Cerebellar cortex (tissue), 1 donor: ENCODE measurements at regions not wholly inside any gene's neighbourhood (a gene's known extent, or its start where the extent isn't known, plus 50 kb on each side); places are given as distances from the start of the nearest gene placed in this dataset.

Experiments
- DNase-seq: peaks from one replicate; pipeline ENCODE4 v3.0.0-alpha.2; 2015; ENCODE audit warnings: low spot score

DNA sequence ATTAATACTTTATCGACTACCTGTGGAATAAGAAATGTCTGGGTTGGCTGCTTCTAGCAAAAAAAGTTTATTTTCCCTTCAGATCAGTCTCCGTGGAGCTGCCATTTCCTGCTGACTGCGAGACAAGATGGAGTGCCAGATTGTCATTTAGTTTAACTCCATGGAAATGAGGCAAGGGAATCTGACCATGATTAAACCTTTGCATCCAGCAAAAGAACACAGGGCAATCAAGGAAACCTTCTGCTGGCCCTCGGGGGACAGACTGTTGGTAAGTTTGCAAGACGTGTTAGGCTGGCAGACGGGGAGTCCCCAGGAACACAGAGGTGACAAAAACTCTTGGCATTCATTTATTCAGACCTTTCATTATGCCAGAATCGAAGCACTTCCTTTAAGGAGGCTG, 52.2 kb upstream of the SPACA1 start:
- DNase-seq, result peak; percentile 24

DNA sequence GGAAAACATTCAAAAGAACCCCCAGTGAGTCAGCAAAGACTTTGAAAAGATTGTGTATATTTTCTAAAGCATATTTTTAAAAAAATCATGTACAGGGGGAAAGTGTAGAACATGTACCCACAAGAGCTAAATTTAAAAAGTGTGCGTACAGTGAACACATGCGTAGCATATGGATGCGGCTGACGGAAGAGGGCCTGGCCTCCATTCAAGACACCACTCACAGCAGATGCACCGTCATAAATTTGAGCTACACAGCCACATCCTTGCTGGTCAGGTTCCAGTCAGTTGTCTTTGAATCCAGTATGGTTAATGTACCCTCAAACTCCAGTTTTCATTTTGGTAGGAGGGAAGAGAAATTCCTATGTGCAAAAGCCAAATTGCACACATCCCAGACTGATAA, 54.3 kb upstream of the SPACA1 start:
- DNase-seq, result peak; percentile 32

DNA sequence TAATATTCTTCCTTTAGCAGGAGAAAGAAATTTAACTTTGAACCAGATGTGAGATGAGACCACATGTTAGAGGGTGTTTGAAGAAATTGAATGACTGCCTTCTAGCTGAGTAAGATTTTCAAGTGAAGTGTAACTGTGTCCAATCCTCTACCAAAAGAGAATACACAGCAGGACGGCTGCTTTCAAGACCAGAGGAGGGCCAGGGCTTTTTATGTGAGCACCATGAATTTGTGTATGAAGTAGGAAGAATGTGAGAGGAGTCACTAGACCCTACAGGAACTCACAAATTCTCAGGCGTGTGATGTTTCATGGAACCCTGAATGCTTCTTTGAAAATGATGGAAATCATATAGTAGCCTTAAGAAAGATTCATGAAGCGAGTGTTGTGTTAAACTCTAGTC, 56.8 kb upstream of the SPACA1 start:
- DNase-seq, result no peak

DNA sequence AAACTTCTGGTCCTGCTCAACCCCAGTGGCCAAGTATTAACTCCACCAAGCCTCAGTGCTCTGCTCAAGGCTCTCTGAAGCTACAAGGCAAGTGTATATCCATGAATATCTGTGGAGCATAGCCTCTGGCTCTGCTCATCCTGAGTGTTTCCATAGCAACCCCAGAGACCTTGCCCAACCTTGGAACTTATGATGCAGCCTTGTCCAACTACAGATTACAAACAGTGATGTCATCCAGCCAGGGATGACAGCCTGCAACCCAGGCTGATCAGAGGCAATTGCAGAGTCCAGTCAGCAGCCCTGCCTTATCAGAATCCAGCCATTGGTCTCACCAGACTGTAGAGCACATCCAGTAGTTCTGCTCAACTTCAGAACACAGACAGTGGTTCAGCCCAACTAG, 65.5 kb upstream of the SPACA1 start:
- DNase-seq, result no peak

DNA sequence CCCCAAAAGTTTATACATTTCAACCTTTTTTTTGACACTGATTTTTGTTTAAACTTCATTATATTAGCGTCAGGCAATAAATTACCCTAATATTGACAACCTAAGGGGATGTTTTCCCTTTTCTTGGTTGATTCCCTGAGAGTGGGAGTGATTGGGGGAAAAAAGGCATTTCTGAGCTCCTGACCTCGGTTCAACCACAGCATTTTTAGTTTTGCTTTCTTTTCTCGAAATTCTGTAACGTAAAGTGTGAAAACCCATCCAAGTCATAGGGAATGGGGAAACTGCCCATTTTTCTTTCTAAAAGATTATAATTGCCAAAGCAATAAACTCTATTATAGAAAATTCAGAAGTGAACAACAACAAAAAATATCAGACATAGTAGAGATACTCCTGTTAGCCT, 67.9 kb upstream of the SPACA1 start:
- no peak for DNase-seq

DNA sequence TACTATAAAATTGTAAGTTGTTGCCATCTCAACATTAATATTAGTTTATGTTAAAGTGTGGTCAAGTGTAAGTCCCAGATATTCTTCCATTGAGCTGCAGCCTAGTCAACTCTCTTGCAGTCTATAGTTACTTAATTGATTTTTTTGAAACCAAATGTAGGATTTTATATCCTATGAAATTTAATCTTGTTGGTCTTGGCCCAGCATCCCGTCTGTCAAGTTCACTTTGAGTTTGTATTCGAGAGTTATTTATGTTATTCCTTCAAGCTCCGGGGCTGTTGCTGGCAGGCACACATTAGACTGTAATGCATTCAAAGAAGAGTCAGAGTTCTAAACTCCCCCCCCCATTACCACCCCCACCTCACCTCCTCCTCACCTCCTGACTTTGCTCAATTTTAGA, 71.0 kb upstream of the SPACA1 start:
- no peak for DNase-seq

DNA sequence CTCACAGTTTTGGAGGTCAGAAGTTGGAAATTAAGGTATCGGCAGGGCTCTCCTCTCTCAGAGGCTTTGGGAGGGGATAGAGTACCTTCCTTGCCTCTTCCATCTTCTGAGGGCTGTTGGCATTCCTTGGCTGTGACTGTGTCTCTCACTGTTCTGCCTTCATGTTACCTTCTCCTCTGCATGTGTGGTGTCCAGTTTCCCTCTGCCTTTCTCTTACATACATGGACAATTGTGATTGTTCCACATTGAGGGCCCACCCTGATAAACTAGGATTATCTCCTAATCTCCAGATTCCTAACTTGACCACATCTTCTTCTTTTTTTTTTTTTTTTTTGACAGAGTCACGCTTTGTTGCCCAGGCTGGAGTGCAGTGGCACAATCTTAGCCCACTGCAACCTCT, 72.1 kb upstream of the SPACA1 start:
- no peak for DNase-seq

DNA sequence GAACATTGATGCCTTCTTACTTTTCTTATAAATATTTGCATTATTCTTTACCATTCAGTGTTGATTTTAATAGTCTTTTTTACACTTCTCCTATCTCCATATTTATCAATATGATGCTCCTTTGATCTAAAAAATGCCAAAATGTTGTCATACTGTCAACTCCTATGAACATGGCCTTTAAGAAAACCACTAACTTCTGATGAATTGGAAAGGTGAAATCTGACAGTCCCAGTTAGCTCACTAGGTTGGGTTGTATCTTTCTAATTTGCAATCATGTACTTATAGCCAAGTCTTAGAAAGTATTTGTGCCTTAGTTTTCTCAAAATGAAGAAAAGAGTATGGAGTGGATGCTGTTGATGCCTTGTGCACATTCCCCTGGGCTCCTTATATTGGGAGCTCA, 75.4 kb upstream of the SPACA1 start:
- DNase-seq, result no peak

DNA sequence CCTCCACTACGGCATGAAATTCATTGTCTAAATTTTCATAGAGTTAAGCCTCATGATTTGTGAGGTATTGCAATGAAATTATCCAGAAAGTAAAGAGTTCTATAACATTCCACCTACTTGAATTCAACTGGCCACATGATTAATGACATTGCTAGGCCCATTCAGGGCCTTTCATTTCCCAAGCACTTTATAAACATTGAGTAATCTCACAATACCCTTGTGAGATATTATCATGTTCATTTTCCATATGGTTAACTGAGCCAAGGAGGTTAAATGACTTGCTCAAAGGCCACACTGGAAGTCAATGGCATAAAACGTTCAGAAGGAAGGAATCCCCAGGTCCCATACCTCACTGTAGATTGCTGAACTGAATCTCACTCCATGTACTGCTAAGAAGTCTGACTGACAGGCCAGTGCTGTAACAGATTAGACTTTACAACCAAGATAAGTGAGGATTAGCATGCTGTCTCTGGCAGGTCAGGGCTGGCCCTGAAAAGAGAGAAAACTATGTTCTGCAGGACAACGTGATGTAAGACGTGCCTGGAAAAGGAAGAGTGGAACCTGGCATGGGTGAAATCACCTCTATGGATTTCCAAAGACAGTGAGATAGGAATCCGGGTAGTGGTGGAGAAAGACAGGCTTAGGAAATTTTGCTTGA, 75.9 kb upstream of the SPACA1 start:
- no peak for DNase-seq

DNA sequence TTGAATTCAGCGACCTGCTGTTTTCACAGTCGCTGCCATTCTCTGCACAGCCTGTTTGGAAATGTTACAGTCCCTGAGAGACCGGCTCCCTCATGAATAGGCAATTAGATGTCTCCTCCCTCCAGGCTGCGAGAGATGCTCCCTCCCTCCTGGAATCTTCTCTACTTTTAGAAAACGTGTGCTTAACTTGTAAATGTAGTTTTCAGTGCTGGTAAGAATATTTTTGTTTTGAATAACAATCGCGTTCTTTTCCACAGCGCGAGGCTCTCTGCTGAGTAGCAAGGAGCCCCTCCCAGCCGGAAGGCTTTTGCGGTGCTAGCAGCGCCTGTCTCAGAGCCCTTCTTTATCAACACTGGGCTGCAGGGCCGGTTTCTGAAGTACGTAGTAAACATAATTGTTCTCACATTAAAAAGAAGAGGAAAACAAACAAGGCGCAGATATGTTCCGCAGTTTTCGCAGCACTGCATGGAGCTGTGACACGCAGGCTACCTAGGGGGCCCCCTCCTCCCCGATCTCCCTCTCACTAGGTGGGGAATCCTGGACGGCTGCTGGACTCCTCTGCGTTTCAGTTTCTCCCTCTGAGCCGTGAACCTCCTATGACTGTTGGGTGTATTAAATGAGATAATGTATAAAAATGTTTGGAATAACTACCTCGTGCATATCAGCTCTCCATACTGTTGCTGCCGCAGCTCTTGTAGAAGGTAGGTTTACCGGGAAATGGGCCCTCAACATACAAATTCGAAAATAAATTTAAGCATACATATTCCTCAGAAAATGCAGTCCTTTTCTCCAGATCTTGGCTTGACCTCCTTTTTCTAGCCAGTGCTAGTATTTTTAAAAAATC, 79.0 kb upstream of the SPACA1 start:
- peak; percentile 47 for DNase-seq

DNA sequence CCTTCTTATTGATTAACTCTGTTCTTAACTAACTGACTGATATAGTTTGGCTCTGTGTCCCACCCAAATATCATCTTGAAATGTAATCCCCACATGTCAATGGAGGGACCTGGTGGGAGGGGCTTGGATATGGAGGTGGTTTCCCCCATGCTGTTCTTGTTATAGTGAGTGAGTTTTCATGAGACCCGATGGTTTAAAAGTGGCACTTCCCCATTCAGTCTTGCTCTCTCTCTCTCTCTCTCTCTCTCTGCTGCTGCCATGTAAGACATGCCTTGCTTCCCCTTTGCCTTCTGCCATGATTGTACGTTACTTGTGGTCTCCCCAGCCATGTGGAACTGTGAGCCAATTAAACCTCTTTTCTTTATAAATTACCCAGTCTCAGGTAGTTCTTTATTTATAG, 81.8 kb upstream of the SPACA1 start:
- no peak for DNase-seq

DNA sequence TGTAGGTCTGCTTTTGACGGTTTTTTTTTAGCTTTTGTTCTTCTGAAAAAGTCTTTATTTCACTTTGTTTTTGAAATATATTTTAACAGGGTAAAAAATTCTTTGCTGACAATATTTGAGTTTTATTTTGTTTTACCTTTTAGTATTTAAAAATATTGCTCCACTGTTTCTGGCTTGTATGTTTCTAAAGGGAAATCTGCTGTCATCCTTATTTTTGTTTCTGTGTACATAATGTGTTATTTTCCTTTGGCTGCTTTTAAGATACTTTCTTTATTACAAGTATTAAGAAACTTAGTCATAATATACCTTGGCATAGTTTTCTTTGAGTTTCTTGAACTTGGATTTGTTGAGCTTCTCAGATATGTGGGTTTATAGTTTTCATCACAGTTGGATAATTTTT, 88.6 kb upstream of the SPACA1 start:
- DNase-seq, result no peak

DNA sequence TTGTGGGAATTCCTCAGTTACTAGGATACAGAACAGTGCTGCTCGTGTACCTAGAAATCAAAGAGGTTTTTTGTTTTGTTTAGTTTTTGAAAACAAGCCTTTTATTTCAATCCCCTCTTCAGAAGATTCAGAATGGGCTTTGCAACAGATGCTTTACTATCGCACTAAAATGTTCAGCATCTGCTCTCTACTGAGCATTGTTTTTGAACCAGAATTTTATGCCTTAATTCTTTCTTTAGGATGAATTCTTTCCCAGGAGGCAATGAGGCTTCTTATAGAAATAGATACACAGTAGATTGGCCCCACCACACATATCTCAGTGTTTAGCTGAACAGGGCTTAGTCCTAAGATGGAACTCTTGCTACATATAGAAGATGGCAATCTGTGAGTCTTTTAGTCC, 95.9 kb upstream of the SPACA1 start:
- no peak for DNase-seq

DNA sequence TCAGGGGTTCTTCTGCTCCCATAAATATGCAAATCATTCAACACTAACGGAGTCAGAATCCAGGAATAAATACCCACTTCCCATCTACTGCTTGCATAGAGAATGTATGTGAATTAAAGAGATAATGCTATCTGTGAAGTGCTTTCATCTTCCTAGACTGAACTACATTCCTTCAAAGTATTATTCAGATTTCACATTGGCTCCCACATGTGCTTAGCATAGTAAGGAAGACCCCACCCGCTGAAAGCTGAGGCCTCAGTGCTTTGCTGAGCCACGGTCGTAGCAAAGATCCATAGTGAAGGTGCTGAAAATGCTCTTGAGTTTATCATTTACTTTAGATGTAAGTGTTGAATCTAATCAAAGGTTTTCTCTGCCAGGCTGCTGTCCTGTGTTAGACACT, 97.0 kb upstream of the SPACA1 start:
- no peak for DNase-seq

DNA sequence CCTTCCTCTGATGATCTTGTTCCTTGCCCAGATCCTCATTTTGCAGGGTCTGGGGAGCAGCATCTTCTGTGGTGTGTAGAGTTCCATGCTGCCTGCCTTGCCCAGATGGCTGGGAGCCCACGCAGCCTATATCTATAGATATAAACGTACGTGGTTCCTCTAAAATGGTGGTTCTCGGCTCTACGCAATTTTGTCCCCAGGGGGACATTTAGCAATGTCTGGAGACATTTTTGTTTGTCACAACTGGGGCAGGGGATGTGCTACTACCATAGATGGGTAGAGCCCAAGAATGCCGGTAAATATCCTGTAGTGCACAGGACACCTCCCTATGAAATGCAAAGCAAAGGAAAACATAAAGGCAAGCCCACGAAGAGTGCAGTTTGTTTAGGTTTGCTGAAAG, 98.4 kb upstream of the SPACA1 start:
- no peak for DNase-seq

DNA sequence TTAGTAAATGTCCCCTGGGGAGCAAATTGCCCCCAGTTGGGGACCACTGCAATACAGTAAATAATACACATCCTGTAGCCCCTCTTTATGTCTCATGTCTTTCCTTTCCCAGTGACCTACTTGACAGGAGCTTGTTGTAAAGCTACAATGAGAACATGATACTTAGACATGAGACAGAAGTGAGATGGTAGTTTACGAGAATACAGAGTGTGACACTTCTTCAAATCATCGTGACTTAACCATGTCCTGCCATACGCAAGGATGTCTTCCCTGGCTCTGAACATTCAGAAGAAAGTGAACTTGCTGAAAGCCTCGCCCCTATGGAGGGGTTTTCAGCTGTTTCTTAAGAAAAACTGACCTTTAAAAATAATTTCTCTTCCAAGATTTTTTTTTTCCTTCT, 101.0 kb upstream of the SPACA1 start:
- no peak for DNase-seq

DNA sequence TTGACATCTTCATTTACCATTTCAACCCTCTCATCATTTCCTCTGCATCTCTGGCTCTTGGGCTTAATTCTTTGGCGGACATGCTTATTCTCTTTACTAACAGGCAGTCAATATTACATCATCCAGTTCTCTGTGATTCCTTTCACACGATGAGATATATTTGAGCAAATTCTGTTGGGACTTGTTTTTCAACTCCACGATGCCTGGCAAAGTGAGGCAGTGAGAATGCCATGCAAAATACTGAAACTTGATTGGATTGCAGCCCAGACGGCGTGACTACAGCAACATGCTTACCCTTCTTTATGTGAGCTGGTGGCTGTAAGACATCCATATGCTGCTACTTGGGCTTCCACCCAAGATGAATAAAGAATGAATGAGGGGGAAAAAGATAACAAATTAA, 101.7 kb upstream of the SPACA1 start:
- DNase-seq, result no peak

DNA sequence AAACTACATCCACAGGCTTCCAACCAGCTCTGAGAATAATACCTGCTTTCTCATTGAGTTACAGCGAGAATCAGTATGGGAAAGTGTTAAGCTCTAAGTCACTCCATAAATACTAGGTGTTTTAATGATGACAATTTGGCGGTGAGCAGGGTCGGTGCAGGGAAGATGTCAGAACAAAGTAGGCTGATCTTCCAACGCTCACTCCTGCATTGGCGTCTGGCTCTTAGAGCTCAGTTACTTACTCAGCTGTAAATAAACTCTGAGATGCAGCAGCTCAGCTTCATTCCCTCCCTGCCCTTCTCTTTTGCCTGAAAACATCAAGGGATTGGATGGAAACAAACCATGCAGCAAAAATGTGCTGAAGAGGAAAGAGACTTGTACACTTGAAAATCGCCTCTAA, 102.5 kb upstream of the SPACA1 start:
- peak; percentile 39 for DNase-seq

DNA sequence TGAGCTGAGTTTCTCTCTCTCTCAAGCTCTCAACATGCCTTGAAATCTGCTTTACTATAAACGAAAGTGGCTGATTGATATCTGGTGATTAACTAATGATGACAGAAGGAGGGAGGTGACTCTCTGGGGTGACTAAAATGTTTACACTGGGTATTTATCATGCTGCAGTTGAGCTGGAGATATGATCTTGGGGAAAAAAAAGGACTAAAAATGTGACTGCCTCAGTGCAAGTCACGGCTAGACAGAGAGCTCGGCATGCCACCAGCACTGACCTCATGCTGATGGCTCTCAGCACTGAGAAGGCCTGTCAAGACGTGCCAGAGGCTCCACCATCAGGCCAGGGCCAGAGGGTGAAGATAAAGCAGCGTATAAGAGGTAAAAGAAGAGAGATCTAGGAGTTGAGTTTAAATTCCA, 103.1 kb upstream of the SPACA1 start:
- DNase-seq, result peak; percentile 61

DNA sequence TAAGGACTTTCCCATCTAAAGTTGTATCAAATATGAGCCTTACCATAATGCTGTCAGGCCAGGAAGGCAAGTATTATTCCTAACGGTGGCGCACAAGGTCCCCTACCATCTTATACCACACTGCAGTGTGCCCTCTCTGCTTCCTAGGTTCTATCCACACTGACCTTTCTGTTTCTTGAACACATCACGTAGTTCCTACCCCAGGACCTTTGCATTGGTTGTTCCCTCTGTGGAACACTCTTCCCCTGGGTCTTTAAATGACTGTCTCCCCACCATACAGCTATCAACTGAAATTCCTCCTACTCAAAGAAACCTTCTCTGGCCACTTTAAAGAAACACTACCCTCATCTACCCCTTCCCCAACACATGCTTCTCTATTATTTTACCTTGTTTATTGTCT, 104.5 kb upstream of the SPACA1 start:
- DNase-seq, result no peak

DNA sequence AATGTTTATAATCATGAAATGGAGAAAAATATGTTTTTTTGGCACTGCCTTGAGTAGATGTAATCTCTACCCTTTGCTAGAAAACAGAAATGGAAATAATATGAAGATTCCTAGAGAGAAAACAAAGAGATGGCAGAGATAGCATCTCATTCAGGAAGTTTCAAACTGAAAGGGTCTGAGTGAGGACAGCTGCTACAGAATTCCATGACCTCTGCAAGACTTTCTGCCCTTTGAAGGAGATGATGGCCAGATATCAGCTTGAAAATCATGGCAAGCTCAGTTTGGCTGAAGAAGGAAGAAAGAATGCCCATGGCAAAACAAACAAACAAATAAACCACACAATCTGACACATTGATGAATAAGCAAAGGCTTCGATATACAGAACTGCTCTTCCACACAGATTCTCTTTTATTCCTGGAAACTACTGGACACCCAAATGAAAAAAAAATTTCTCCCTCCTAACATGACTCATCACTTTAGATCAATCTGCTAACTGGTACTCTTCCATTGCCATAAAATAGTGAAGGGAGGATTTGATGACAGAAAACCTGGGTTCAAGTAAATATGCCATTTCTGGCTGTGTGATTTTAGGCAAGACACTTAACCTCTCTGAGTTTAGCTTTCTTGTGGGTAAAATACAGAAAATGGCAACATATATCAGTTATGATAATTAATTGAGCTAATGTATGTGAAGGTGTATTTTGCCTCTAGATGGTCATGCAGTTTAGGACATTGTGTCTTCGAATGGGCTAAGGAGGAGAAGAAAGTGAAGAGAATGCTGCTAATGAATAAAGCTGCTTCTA, 105.9 kb upstream of the SPACA1 start:
- no peak for DNase-seq

DNA sequence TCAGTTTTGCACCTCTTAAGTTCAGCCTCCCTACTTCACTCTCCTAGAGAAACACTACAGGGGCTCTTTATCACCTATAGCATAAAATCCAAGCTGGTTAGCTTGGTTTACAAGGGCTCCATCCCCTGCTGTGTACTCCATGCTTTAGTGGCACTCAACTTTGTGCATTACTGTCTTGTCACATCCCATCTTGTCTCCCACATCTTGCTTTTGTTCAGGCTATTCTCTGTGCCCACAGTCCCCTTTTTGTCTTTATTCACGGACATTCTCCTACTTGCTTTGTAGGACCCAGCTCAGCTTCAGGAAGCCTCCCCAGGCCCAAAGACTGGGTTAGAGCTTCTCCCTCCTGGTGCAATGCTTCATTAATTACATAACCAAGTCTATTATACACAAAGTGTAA, 107.9 kb upstream of the SPACA1 start:
- no peak for DNase-seq

DNA sequence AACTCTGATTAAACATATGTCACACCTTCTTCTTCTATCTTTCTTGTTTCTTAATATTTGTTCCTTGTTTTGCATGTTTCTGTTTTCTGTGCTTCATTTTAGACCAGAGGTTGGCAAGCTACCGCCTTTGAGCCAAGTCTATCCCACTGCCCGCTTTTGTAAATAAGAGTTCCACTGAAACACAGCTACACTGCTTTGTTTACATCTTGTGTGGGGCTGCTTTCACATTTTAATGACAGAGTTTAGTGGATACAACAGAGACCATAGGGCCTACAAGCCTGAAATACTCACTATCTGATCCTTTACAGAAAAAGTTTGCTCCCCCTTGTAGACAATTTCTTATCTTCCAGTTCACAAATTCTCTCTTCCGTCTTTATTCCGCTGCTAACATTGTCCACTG, 109.4 kb upstream of the SPACA1 start:
- no peak for DNase-seq
